ENCODE measurements at regions not wholly inside any gene's neighbourhood (a gene's known extent, or its start where the extent isn't known, plus 50 kb on each side); places are given as distances from the start of the nearest gene placed in this dataset.

DNA sequence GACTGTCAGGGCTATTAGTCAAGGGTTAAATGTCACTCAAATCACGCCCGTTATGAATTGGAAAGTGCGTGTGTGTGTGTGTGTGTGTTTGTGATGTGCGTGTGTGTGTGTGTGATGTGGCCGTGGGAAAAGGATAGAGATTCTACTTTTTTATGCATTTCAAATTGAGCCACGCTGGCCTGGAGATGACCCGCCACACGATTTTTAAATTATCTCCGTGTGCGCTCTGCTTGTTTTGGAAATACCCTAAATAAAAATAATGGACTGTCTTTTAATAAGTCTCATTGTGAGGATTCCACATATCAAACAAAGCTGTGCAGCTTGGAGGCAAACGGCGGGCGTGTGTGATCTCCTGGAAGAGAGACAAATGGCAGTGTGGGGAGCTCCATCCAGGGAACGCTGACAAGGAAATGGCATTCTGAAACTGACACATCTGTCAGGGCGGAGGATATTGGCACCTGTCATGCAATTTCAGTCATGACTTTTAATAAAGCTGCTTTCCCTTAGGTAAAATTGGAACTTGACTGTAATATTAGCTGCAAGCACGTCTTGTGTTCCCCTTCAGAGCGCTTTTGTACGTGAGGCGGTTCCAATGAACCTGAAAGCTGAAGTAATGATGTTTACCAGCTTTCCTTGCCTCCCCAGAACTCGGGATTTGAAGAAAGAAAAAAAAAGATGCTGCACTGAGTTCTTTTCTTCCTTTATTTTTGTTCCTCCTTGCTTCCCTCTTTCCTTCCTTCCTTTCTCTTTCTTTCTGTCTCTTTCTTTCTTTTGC, 381.8 kb upstream of the SMIM21 start:
- Histone ChIP-seq H3K27ac (ENCODE audit: low read depth in 1 of 2, low read length in 2 of 2) (no peak overlapping the region), H3K9ac (ENCODE audit: insufficient read depth, low read length, poor library complexity, severe bottlenecking) (no peak overlapping the region), H3K27me3 (ENCODE audit: control insufficient read depth in 2 of 2, insufficient read depth in 2 of 2, low read length in 2 of 2) (no peaks in the 10 kb centered on the region), H4K20me1 (ENCODE audit: insufficient read depth, low read length) (no peaks in the 10 kb centered on the region), H3K4me1 (ENCODE audit: control insufficient read depth in 1 of 2, insufficient read depth in 2 of 2, low read length in 2 of 2) (no peaks in the 10 kb centered on the region), H3K36me3 (replicated peaks in 1 of 2; ENCODE audit: control insufficient read depth in 1 of 2, insufficient read depth in 2 of 2, low read length in 2 of 2) (no peaks in the 10 kb centered on the region), H3K9me3 (replicated peaks in 1 of 2; ENCODE audit: control insufficient read depth in 1 of 2, insufficient read depth in 1 of 2, low read length in 2 of 2) (no peaks in the 10 kb centered on the region), H3K79me2 (ENCODE audit: insufficient read depth, low read length) (no peaks in the 10 kb centered on the region), H3K4me2 (replicated peaks; ENCODE audit: extremely low read depth, low read length, poor library complexity, severe bottlenecking) (no peak overlapping the region), H3K4me3 (replicated peaks in 1 of 3; ENCODE audit: low read depth in 2 of 3, low read length in 3 of 3) (no peak overlapping the region), H2AFZ (ENCODE audit: insufficient read depth, low read depth, low read length, poor library complexity, severe bottlenecking) (no peak overlapping the region)
- H3K36me3 Mint-ChIP-seq, result no peaks in the 10 kb centered on the region
- intact Hi-C loops (cut with micrococcal nuclease), result no loop called here
- 71% methylated on average over 12 of the region's 20 CpGs for WGBS (ENCODE audit: insufficient coverage)
- H3K9me3 Mint-ChIP-seq, result peaks cover 0 to 10% (median 2%) of the 10 kb centered on the region in 7 donors
- no peak overlapping the region for H3K27ac Mint-ChIP-seq
- H3K4me3 Mint-ChIP-seq, result peak overlapping the region in 1 of 2 donors; percentile 43
- no peaks in the 10 kb centered on the region for H3K4me1 Mint-ChIP-seq
- peaks cover 0 to 2% (median 1%) of the 10 kb centered on the region in 3 donors for H3K27me3 Mint-ChIP-seq (ENCODE audit: low read depth in 3 of 3)
- TF ChIP-seq CTCF (IDR thresholded peaks at IDR 0.05), result no peak
- DNase-seq, result no peak

DNA sequence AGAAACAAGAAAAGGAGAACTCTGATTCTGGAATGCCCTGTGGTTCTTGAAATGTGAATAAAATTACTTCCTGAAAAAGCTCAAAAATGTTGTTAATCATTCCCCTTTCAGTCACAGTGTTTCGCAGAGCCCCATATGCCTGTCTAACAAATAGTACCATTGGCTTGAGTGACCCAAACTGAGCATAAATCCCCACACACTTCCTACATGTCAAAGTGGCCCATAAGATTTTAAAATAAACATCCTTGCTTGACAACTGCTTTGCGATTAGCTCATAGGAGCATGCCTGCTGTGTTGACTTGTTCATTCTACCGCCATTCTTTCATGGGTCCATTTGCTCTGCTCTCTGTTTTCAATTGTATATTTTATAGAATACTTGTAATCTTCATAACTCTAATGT, 377.8 kb upstream of the SMIM21 start:
- Histone ChIP-seq H3K4me1 (ENCODE audit: control insufficient read depth in 1 of 2, insufficient read depth in 2 of 2, low read length in 2 of 2) (no peaks in the 10 kb centered on the region), H3K9me3 (replicated peaks in 1 of 2; ENCODE audit: control insufficient read depth in 1 of 2, insufficient read depth in 1 of 2, low read length in 2 of 2) (no peaks in the 10 kb centered on the region), H3K4me2 (replicated peaks; ENCODE audit: extremely low read depth, low read length, poor library complexity, severe bottlenecking) (no peak overlapping the region), H3K4me3 (replicated peaks in 1 of 3; ENCODE audit: low read depth in 2 of 3, low read length in 3 of 3) (no peak overlapping the region), H4K20me1 (ENCODE audit: insufficient read depth, low read length) (no peaks in the 10 kb centered on the region), H3K27me3 (ENCODE audit: control insufficient read depth in 2 of 2, insufficient read depth in 2 of 2, low read length in 2 of 2) (no peaks in the 10 kb centered on the region), H3K9ac (ENCODE audit: insufficient read depth, low read length, poor library complexity, severe bottlenecking) (no peak overlapping the region), H3K79me2 (ENCODE audit: insufficient read depth, low read length) (no peaks in the 10 kb centered on the region), H3K27ac (ENCODE audit: low read depth in 1 of 2, low read length in 2 of 2) (no peak overlapping the region), H2AFZ (ENCODE audit: insufficient read depth, low read depth, low read length, poor library complexity, severe bottlenecking) (no peak overlapping the region), H3K36me3 (replicated peaks in 1 of 2; ENCODE audit: control insufficient read depth in 1 of 2, insufficient read depth in 2 of 2, low read length in 2 of 2) (no peaks in the 10 kb centered on the region)
- intact Hi-C loops (cut with micrococcal nuclease), result no loop called here
- no peak overlapping the region for H3K4me3 Mint-ChIP-seq
- WGBS (ENCODE audit: insufficient coverage), result 0% methylated on average over 1 of the region's 3 CpGs
- H3K36me3 Mint-ChIP-seq, result no peaks in the 10 kb centered on the region
- no peak for DNase-seq
- H3K27me3 Mint-ChIP-seq (ENCODE audit: low read depth in 3 of 3), result peaks cover 0 to 2% (median 1%) of the 10 kb centered on the region in 3 donors
- no peak for TF ChIP-seq CTCF (IDR thresholded peaks at IDR 0.05)
- H3K4me1 Mint-ChIP-seq, result no peaks in the 10 kb centered on the region
- H3K27ac Mint-ChIP-seq, result no peak overlapping the region
- H3K9me3 Mint-ChIP-seq, result peaks cover 0 to 5% (median 2%) of the 10 kb centered on the region in 7 donors
